Liver (tissue), 3 donors: ENCODE measurements at regions not wholly inside any gene's neighbourhood (a gene's known extent, or its start where the extent isn't known, plus 50 kb on each side); places are given as distances from the start of the nearest gene placed in this dataset.

ENCODE experiments used
- EGR1 ChIP-seq, 2 donors: IDR thresholded peaks; 2 replicates each; pipeline ENCODE4 v1.6.1; 2016 to 2018; ENCODE audit warnings: antibody characterized with exemption in 2 of 2, low read depth in 2 of 2
- FOXA1 ChIP-seq: IDR thresholded peaks from 2 replicates; pipeline ENCODE4 v1.6.1; 2016; ENCODE audit warnings: antibody characterized with exemption
- GABPA ChIP-seq, 2 donors: IDR thresholded peaks in 1 of 2; conservative IDR thresholded peaks in 1 of 2; 2 replicates each; pipeline ENCODE4 v1.6.1; 2016; ENCODE audit warnings: antibody characterized with exemption in 2 of 2, mild to moderate bottlenecking in 1 of 2, moderate library complexity in 1 of 2
- JUND ChIP-seq, 2 donors: IDR thresholded peaks; 2 replicates each; pipeline ENCODE4 v1.6.1; 2016; ENCODE audit warnings: antibody characterized with exemption in 2 of 2
- NR2F2 ChIP-seq: IDR thresholded peaks from 2 replicates; pipeline ENCODE4 v1.6.1; 2016; ENCODE audit warnings: antibody characterized with exemption
- RAD21 ChIP-seq, 2 donors: IDR thresholded peaks; 2 replicates each; pipeline ENCODE4 v1.6.1; 2016; ENCODE audit warnings: antibody characterized with exemption in 2 of 2, mild to moderate bottlenecking in 2 of 2
- RXRA ChIP-seq, 2 donors: IDR thresholded peaks; 2 replicates each; pipeline ENCODE4 v1.6.1; 2017 to 2018; ENCODE audit warnings: antibody characterized with exemption in 2 of 2, mild to moderate bottlenecking in 1 of 2
- SP1 ChIP-seq: IDR thresholded peaks from 2 replicates; pipeline ENCODE4 v1.6.1; 2018; ENCODE audit warnings: antibody characterized with exemption, mild to moderate bottlenecking
- TF ChIP-seq, protein P1 (sequence below): fragments of 150-350 bp; IDR thresholded peaks from 2 replicates; pipeline ENCODE4 v1.5.1; 2017; ENCODE audit warnings: improper control_type of control experiment, low read depth, low read length; ENCODE audit not compliant: missing input control
- TF ChIP-seq, protein P2 (sequence below): IDR thresholded peaks from 2 replicates; pipeline ENCODE4 v1.6.1; 2016; ENCODE audit warnings: antibody characterized with exemption
- TF ChIP-seq, protein P3 (sequence below): IDR thresholded peaks from 2 replicates; pipeline ENCODE4 v1.6.1; 2016; ENCODE audit warnings: antibody characterized with exemption
- TF ChIP-seq, protein P4 (sequence below): IDR thresholded peaks from 2 replicates; pipeline ENCODE4 v1.6.1; 2016; ENCODE audit warnings: antibody characterized with exemption, mild to moderate bottlenecking
- TF ChIP-seq, protein P5 (sequence below): IDR thresholded peaks from 2 replicates; pipeline ENCODE4 v1.6.1; 2016; ENCODE audit warnings: antibody characterized with exemption
- donor health status: healthy.
- donor health status: healthy.

DNA sequence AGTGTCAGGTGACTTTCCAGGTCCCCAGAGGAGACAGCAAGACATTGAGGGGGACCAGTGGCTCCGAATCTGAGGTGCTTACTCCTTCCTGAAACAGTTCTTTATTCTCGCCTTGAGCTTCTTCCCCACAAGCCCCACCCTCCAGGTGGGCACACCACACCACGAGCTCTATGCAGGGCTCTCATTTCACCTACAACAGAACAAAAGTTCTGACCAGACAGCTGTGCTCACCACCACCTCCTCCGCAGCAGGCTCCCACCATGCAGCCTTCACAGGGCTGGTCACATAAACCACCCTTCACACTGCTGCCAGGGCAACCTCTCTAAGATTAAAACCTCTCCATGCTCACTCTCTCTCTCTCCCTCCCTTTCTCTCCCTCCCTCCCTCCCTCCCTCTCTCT, 384.5 kb upstream of the ARID1B start:
- TF ChIP-seq, protein P1, sequence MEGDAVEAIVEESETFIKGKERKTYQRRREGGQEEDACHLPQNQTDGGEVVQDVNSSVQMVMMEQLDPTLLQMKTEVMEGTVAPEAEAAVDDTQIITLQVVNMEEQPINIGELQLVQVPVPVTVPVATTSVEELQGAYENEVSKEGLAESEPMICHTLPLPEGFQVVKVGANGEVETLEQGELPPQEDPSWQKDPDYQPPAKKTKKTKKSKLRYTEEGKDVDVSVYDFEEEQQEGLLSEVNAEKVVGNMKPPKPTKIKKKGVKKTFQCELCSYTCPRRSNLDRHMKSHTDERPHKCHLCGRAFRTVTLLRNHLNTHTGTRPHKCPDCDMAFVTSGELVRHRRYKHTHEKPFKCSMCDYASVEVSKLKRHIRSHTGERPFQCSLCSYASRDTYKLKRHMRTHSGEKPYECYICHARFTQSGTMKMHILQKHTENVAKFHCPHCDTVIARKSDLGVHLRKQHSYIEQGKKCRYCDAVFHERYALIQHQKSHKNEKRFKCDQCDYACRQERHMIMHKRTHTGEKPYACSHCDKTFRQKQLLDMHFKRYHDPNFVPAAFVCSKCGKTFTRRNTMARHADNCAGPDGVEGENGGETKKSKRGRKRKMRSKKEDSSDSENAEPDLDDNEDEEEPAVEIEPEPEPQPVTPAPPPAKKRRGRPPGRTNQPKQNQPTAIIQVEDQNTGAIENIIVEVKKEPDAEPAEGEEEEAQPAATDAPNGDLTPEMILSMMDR, result no peak
- TF ChIP-seq, protein P2, sequence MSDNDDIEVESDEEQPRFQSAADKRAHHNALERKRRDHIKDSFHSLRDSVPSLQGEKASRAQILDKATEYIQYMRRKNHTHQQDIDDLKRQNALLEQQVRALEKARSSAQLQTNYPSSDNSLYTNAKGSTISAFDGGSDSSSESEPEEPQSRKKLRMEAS, result no peak
- TF ChIP-seq, protein P3, sequence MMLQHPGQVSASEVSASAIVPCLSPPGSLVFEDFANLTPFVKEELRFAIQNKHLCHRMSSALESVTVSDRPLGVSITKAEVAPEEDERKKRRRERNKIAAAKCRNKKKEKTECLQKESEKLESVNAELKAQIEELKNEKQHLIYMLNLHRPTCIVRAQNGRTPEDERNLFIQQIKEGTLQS, result no peak
- TF ChIP-seq GABPA (IDR thresholded peaks at IDR 0.05 in 1 of 2, conservative IDR thresholded peaks at IDR 0.05 in 1 of 2) (no peak), RAD21 (IDR thresholded peaks at IDR 0.05) (no peak), SP1 (no peak), NR2F2 (no peak), JUND (IDR thresholded peaks at IDR 0.05) (no peak), EGR1 (IDR thresholded peaks at IDR 0.05; ENCODE audit: low read depth in 2 of 2) (no peak), FOXA1 (no peak), RXRA (IDR thresholded peaks at IDR 0.05) (no peak)
- TF ChIP-seq, protein P4, sequence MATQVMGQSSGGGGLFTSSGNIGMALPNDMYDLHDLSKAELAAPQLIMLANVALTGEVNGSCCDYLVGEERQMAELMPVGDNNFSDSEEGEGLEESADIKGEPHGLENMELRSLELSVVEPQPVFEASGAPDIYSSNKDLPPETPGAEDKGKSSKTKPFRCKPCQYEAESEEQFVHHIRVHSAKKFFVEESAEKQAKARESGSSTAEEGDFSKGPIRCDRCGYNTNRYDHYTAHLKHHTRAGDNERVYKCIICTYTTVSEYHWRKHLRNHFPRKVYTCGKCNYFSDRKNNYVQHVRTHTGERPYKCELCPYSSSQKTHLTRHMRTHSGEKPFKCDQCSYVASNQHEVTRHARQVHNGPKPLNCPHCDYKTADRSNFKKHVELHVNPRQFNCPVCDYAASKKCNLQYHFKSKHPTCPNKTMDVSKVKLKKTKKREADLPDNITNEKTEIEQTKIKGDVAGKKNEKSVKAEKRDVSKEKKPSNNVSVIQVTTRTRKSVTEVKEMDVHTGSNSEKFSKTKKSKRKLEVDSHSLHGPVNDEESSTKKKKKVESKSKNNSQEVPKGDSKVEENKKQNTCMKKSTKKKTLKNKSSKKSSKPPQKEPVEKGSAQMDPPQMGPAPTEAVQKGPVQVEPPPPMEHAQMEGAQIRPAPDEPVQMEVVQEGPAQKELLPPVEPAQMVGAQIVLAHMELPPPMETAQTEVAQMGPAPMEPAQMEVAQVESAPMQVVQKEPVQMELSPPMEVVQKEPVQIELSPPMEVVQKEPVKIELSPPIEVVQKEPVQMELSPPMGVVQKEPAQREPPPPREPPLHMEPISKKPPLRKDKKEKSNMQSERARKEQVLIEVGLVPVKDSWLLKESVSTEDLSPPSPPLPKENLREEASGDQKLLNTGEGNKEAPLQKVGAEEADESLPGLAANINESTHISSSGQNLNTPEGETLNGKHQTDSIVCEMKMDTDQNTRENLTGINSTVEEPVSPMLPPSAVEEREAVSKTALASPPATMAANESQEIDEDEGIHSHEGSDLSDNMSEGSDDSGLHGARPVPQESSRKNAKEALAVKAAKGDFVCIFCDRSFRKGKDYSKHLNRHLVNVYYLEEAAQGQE, result no peak
- TF ChIP-seq, protein P5, sequence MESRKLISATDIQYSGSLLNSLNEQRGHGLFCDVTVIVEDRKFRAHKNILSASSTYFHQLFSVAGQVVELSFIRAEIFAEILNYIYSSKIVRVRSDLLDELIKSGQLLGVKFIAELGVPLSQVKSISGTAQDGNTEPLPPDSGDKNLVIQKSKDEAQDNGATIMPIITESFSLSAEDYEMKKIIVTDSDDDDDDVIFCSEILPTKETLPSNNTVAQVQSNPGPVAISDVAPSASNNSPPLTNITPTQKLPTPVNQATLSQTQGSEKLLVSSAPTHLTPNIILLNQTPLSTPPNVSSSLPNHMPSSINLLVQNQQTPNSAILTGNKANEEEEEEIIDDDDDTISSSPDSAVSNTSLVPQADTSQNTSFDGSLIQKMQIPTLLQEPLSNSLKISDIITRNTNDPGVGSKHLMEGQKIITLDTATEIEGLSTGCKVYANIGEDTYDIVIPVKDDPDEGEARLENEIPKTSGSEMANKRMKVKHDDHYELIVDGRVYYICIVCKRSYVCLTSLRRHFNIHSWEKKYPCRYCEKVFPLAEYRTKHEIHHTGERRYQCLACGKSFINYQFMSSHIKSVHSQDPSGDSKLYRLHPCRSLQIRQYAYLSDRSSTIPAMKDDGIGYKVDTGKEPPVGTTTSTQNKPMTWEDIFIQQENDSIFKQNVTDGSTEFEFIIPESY, result no peak
